ENCODE measurements at regions not wholly inside any gene's neighbourhood (a gene's known extent, or its start where the extent isn't known, plus 50 kb on each side); places are given as distances from the start of the nearest gene placed in this dataset.

DNA sequence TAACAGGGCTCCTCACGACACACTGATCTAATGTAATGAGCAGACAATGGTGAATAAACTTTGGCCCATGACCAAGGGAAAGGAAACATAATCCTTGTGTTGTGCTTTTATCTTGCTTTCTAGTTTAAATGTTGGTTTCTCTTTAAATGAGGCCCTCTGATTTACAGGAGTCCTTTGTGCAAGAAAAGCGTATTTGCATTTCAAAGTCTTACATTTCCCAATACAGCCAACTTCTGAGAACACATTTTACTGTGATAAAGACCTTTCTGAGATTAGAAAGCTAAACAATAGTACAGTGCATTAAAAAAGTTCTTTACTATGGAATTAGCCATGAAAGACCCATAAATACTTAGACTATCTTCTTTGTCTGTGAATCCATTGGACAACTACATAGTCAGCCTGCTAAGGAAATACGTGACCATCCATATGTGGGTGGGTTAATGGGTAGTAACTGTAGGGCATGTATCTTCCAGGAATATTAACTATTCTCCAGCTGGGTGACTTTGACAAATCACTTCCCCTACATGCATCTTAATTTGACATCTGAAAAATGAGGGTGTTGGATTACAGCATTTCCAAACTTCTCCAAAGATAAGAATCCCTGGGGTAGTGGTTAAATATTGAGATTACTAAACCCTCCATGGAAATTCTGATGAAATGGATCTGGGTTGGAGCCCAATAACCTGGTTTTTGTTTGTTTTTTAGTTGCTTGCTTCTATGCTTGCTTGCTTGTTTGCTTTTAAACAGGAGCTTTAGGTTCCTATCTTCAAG lies 50.3 kb upstream of the USP1 start:
- TF ChIP-seq, protein P1, sequence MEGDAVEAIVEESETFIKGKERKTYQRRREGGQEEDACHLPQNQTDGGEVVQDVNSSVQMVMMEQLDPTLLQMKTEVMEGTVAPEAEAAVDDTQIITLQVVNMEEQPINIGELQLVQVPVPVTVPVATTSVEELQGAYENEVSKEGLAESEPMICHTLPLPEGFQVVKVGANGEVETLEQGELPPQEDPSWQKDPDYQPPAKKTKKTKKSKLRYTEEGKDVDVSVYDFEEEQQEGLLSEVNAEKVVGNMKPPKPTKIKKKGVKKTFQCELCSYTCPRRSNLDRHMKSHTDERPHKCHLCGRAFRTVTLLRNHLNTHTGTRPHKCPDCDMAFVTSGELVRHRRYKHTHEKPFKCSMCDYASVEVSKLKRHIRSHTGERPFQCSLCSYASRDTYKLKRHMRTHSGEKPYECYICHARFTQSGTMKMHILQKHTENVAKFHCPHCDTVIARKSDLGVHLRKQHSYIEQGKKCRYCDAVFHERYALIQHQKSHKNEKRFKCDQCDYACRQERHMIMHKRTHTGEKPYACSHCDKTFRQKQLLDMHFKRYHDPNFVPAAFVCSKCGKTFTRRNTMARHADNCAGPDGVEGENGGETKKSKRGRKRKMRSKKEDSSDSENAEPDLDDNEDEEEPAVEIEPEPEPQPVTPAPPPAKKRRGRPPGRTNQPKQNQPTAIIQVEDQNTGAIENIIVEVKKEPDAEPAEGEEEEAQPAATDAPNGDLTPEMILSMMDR (conservative IDR thresholded peaks at IDR 0.05; ENCODE audit: low read depth in 2 of 2) = no peak
- no peak for TF ChIP-seq JUNB (IDR thresholded peaks at IDR 0.05; ENCODE audit: unreplicated experiment)
- TF ChIP-seq, protein P2, sequence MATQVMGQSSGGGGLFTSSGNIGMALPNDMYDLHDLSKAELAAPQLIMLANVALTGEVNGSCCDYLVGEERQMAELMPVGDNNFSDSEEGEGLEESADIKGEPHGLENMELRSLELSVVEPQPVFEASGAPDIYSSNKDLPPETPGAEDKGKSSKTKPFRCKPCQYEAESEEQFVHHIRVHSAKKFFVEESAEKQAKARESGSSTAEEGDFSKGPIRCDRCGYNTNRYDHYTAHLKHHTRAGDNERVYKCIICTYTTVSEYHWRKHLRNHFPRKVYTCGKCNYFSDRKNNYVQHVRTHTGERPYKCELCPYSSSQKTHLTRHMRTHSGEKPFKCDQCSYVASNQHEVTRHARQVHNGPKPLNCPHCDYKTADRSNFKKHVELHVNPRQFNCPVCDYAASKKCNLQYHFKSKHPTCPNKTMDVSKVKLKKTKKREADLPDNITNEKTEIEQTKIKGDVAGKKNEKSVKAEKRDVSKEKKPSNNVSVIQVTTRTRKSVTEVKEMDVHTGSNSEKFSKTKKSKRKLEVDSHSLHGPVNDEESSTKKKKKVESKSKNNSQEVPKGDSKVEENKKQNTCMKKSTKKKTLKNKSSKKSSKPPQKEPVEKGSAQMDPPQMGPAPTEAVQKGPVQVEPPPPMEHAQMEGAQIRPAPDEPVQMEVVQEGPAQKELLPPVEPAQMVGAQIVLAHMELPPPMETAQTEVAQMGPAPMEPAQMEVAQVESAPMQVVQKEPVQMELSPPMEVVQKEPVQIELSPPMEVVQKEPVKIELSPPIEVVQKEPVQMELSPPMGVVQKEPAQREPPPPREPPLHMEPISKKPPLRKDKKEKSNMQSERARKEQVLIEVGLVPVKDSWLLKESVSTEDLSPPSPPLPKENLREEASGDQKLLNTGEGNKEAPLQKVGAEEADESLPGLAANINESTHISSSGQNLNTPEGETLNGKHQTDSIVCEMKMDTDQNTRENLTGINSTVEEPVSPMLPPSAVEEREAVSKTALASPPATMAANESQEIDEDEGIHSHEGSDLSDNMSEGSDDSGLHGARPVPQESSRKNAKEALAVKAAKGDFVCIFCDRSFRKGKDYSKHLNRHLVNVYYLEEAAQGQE (IDR thresholded peaks at IDR 0.05; ENCODE audit: unreplicated experiment) = no peak
- no peak for TF ChIP-seq EZH2 (IDR thresholded peaks at IDR 0.05; ENCODE audit: low read depth, unreplicated experiment)
- no peak for TF ChIP-seq POLR2AphosphoS5 (IDR thresholded peaks at IDR 0.05; ENCODE audit: low read depth)
- TF ChIP-seq EZH2phosphoT487 (IDR thresholded peaks at IDR 0.05; ENCODE audit: unreplicated experiment) = no peak
- TF ChIP-seq STAT1 (IDR thresholded peaks at IDR 0.05; ENCODE audit: unreplicated experiment) = no peak
- TF ChIP-seq, protein P3, sequence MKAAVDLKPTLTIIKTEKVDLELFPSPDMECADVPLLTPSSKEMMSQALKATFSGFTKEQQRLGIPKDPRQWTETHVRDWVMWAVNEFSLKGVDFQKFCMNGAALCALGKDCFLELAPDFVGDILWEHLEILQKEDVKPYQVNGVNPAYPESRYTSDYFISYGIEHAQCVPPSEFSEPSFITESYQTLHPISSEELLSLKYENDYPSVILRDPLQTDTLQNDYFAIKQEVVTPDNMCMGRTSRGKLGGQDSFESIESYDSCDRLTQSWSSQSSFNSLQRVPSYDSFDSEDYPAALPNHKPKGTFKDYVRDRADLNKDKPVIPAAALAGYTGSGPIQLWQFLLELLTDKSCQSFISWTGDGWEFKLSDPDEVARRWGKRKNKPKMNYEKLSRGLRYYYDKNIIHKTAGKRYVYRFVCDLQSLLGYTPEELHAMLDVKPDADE (IDR thresholded peaks at IDR 0.05) = no peak
- TF ChIP-seq ZNF114 (CRISPR knock-in tag; IDR thresholded peaks at IDR 0.05) = no peak
